Small intestine (tissue), 7 donors: ENCODE measurements at regions not wholly inside any gene's neighbourhood (a gene's known extent, or its start where the extent isn't known, plus 50 kb on each side); places are given as distances from the start of the nearest gene placed in this dataset.

Experiments
- DNase-seq, 2 donors: peaks; one replicate each; pipeline versions ENCODE4 v3.0.0 to v3.0.0-alpha.2; 2013
- FAIRE-seq: peaks from 2 replicates; lab custom pipeline; 2012; peaks lifted over from hg19 to GRCh38; lab: Jason Lieb, UNC
- H3K27ac ChIP-seq, 3 donors: one replicate each; pipeline ENCODE4 v1.5.1; 2013; ENCODE audit warnings: low read length in 2 of 3, mild to moderate bottlenecking in 2 of 3, control low read depth in 1 of 3, inconsistent platforms in 1 of 3, low read depth in 1 of 3, moderate library complexity in 1 of 3
- H3K27me3 ChIP-seq, 3 donors: one replicate each; pipeline ENCODE4 v1.6.1; 2013; ENCODE audit warnings: low read length in 3 of 3, inconsistent platforms in 1 of 3; ENCODE audit not compliant: control insufficient read depth in 3 of 3, insufficient read depth in 3 of 3
- H3K36me3 ChIP-seq, 3 donors: one replicate each; pipeline ENCODE4 v1.6.1; 2013; ENCODE audit warnings: low read length in 3 of 3, inconsistent platforms in 1 of 3, low read depth in 1 of 3, mild to moderate bottlenecking in 1 of 3, moderate library complexity in 1 of 3; ENCODE audit not compliant: control insufficient read depth in 3 of 3, insufficient read depth in 2 of 3
- H3K4me1 ChIP-seq, 3 donors: one replicate each; pipeline ENCODE4 v1.6.1; 2013; ENCODE audit warnings: low read length in 2 of 3, inconsistent platforms in 1 of 3, low read depth in 1 of 3, mild to moderate bottlenecking in 1 of 3, moderate library complexity in 1 of 3; ENCODE audit not compliant: control insufficient read depth in 3 of 3, insufficient read depth in 2 of 3
- H3K4me3 ChIP-seq, 3 donors: one replicate each; pipeline ENCODE4 v1.5.1; 2013; ENCODE audit warnings: low read length in 3 of 3, control low read depth in 1 of 3, inconsistent platforms in 1 of 3, low read depth in 1 of 3, mild to moderate bottlenecking in 1 of 3, moderate library complexity in 1 of 3
- H3K9me3 ChIP-seq, 2 donors: one replicate each; pipeline ENCODE4 v1.6.1; 2013; ENCODE audit warnings: low read depth in 1 of 2, low read length in 1 of 2; ENCODE audit not compliant: control insufficient read depth in 2 of 2, insufficient read depth in 1 of 2
- WGBS, 3 donors: extraction: QIAGEN DNeasy Blood & Tissue Kit; methylation state at CpG; one replicate each; pipeline ENCODE4 v1.1.7; 2013; 5-methylcytosine and 5-hydroxymethylcytosine counted together
- donor health status: healthy with polysubstance abuse.
- donor health status: control.
- donor health status: control.
- donor health status: Bipolar disorder and iron deficiency.
- donor health status: healthy.

DNA sequence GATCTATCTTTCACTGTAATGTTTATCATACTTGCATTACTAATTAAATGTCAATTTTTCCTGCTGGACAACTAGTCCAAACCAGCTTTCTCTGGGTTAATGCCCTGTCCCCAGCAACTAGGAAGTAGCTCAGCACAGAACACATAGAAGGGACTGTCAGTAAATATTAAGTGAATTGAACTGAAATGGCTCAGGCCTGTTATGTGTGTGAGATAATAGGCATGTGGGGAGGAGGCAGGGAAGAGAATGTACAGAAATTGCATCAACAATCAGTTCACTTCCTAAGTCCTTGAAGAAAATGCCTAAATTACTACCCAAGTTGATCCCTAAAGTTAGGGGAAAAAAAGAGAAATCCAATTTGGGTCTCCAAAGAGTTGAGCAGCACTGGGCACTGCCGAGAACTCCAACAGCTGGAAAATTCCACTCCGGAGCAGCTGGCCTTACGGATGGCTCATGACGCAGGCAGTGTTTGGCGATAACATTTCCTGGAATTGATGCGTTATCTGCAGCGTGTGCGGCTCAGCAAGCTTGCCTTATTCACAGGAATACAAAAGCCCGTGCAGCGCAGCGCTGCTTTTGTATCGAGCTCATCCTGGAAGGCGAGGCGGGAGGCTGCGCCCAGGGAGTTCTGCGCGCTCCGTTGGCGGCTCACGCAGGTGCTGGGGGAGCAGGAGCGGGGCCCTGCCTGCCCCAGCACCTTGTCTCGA, 297.3 kb upstream of the LCORL start:
- DNase-seq (peak; percentile 46 to 52), FAIRE-seq (no peak)
- H3K9me3 ChIP-seq, result peaks cover 0 to 3% of the 10 kb centered on the region in 2 donors
- peaks cover 0 to 4% (median 0%) of the 10 kb centered on the region in 3 donors for H3K4me1 ChIP-seq
- no peaks in the 10 kb centered on the region for H3K36me3 ChIP-seq
- 17 to 20% (median 19%) methylated on average over 22 of the region's 22 CpGs for WGBS, 3 donors
- no peaks in the 10 kb centered on the region for H3K27me3 ChIP-seq
- peak overlapping the region in 1 of 3 donors; percentile 33 for H3K4me3 ChIP-seq
- peak overlapping the region in 1 of 3 donors; percentile 1 for H3K27ac ChIP-seq

- no peak for FAIRE-seq
- WGBS, 3 donors, result 70 to 72% (median 72%) methylated on average over 3 of the region's 3 CpGs
Observed at GRCh38 chr4:18314731-18315130, 293.2 kb upstream of the LCORL start.

GRCh38 chr4:18297684-18298083, 276.1 kb upstream of the LCORL start:
- Histone ChIP-seq H3K36me3 (no peaks in the 10 kb centered on the region), H3K27ac (no peak overlapping the region), H3K4me1 (peaks cover 0 to 3% (median 0%) of the 10 kb centered on the region in 3 donors), H3K27me3 (no peaks in the 10 kb centered on the region), H3K4me3 (no peak overlapping the region), H3K9me3 (no peaks in the 10 kb centered on the region)
- DNase-seq (peak in 1 of 2 donors; percentile 3), FAIRE-seq (no peak)
- 26 to 58% (median 42%) methylated on average over 2 of the region's 2 CpGs for WGBS, 3 donors

More at GRCh38 chr4:18314731-18315130, 293.2 kb upstream of the LCORL start:
- Histone ChIP-seq H3K27ac (no peak overlapping the region), H3K4me1 (peaks cover 0 to 4% (median 0%) of the 10 kb centered on the region in 3 donors), H3K9me3 (peaks cover 0 to 12% of the 10 kb centered on the region in 2 donors), H3K36me3 (no peaks in the 10 kb centered on the region), H3K4me3 (no peak overlapping the region), H3K27me3 (no peaks in the 10 kb centered on the region)
- no peak for DNase-seq

GRCh38 chr4:18296411-18296810, 274.9 kb upstream of the LCORL start:
- H3K36me3 ChIP-seq, result no peaks in the 10 kb centered on the region
- H3K4me3 ChIP-seq, result no peak overlapping the region
- 56 to 80% (median 68%) methylated on average over 2 of the region's 2 CpGs for WGBS, 3 donors
- no peak overlapping the region for H3K27ac ChIP-seq
- DNase-seq (no peak), FAIRE-seq (no peak)
- no peaks in the 10 kb centered on the region for H3K9me3 ChIP-seq
- H3K4me1 ChIP-seq, result peaks cover 0 to 6% (median 0%) of the 10 kb centered on the region in 3 donors
- H3K27me3 ChIP-seq, result no peaks in the 10 kb centered on the region

DNA sequence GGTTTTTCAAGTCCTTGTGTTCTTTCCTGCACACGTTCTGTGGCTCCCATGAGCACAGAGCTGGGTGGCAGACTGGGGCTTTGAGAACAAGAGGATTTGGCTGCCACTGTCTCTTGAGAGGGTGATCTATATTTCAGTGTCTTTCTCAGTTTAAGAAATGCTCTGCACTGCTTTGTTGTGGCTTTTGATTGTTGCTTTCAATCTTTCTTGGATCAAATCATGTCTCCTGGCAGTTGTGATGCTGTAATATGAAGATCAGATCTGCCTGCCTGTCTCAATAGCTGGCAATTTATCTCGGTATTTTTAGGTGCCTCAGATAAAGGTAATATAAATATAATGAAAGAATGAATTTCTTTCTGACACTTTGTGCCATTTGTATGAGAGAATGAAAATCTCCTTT, 273.3 kb upstream of the LCORL start:
- FAIRE-seq, result no peak

DNA sequence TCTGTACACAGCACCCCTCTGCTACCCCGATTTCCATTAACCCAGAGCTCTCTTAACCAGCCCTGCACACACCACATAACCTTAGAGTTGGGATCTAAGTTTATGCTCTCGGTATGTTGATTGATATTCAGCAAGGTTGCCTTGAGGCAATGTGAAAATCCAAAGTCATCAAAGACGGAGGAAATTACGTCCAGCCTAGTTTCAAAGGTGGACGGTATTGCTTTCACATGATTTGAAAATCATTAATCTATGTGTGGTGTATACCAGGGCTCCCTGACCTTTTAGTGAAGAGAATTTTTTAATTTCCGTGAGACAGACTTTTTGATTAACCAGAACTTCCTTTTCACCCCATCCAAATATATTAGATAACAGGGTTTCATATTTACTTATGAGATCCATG, 272.5 kb upstream of the LCORL start:
- Histone ChIP-seq H3K4me1 (peaks cover 0 to 9% (median 0%) of the 10 kb centered on the region in 3 donors), H3K27me3 (no peaks in the 10 kb centered on the region), H3K4me3 (no peak overlapping the region), H3K27ac (peak overlapping the region in 1 of 3 donors; percentile 85), H3K9me3 (no peaks in the 10 kb centered on the region), H3K36me3 (no peaks in the 10 kb centered on the region)
- peak in 1 of 2 donors; percentile 78 for DNase-seq
- 85 to 86% (median 86%) methylated on average over 6 of the region's 6 CpGs for WGBS, 3 donors
- FAIRE-seq, result no peak

More for the DNA sequence above, 273.3 kb upstream of the LCORL start:
- no peaks in the 10 kb centered on the region for H3K9me3 ChIP-seq
- 35 to 53% (median 36%) methylated on average over 2 of the region's 2 CpGs for WGBS, 3 donors
- no peak for DNase-seq
- H3K4me3 ChIP-seq, result no peak overlapping the region
- peak overlapping the region in 1 of 3 donors; percentile 85 for H3K27ac ChIP-seq
- H3K36me3 ChIP-seq, result no peaks in the 10 kb centered on the region
- peaks cover 0 to 9% (median 0%) of the 10 kb centered on the region in 3 donors for H3K4me1 ChIP-seq
- no peaks in the 10 kb centered on the region for H3K27me3 ChIP-seq

DNA sequence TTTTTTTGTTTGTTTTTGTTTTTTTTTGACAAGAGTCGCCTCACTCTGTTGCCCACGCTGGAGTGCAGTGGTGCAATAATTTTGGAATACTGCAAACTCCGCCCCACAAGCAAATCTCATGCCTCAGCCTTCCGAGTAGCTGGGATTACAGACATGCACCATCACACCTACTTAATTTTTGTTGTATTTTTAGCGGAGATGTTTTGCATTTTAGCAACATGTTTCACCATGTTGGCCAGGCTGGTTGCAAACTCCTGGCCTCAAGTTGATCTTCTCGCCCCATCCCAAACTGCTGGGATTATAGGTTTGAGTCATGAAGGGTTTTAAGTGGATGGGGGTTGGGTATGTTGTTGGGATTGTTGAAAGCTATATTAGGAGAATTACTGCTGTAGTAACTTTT, 270.9 kb upstream of the LCORL start:
- no peaks in the 10 kb centered on the region for H3K9me3 ChIP-seq
- peaks cover 0 to 9% (median 0%) of the 10 kb centered on the region in 3 donors for H3K4me1 ChIP-seq
- H3K27ac ChIP-seq, result no peak overlapping the region
- H3K36me3 ChIP-seq, result no peaks in the 10 kb centered on the region
- no peak overlapping the region for H3K4me3 ChIP-seq
- DNase-seq (no peak), FAIRE-seq (no peak)
- H3K27me3 ChIP-seq, result no peaks in the 10 kb centered on the region
- 85 to 90% (median 89%) methylated on average over 6 of the region's 6 CpGs for WGBS, 3 donors

DNA sequence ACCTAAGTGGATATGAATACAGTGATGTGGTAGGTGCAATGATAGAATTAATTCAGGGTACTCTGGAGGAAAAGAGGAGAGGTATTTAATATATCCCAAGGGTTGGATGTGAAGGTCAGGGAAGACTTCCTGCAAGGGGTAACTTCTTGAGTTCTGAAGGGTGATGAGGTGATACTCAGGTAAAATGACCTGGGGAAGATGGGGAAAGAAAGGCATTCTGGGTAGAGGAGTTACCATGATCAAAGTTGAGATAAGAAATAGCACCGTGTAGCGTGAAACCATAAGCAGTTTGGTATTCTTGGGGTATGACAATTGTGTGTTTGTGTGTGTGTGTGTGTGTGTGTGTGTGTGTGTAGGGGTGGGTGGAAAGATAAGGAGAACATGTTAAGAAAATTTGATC, 270.4 kb upstream of the LCORL start:
- H3K36me3 ChIP-seq, result no peaks in the 10 kb centered on the region
- H3K27me3 ChIP-seq, result no peaks in the 10 kb centered on the region
- H3K9me3 ChIP-seq, result no peaks in the 10 kb centered on the region
- H3K4me3 ChIP-seq, result no peak overlapping the region
- FAIRE-seq (no peak), DNase-seq (no peak)
- no peak overlapping the region for H3K27ac ChIP-seq
- H3K4me1 ChIP-seq, result peaks cover 0 to 9% (median 0%) of the 10 kb centered on the region in 3 donors
- 87 to 93% (median 93%) methylated on average over 2 of the region's 2 CpGs for WGBS, 3 donors
